AG04450 (cell line): ENCODE measurements at regions not wholly inside any gene's neighbourhood (a gene's known extent, or its start where the extent isn't known, plus 50 kb on each side); places are given as distances from the start of the nearest gene placed in this dataset.

Source experiments
- CTCF ChIA-PET: fragments of 300-600, 350-600 bp; formaldehyde crosslinking; extraction: SDS; loops from one replicate; lab custom pipeline; 2022; ENCODE audit warnings: antibody characterized with exemption, inconsistent platforms; lab: Charles Lee
- POLR2A ChIA-PET: fragments of 350-600 bp; formaldehyde crosslinking; extraction: SDS; loops from one replicate; lab custom pipeline; 2021; ENCODE audit warnings: antibody characterized with exemption, inconsistent platforms; lab: Yijun Ruan, JAX
- DNase-seq: peaks from one replicate; pipeline ENCODE4 v3.0.0-alpha.2; 2011; ENCODE audit warnings: low read depth, low spot score
- H3K27ac ChIP-seq: one replicate; pipeline ENCODE4 v1.5.1; 2012; ENCODE audit warnings: low read depth, low read length, control low read depth
- H3K27me3 ChIP-seq: one replicate; pipeline ENCODE4 v1.6.0; 2012; ENCODE audit warnings: low read length; ENCODE audit not compliant: control insufficient read depth, insufficient read depth
- H3K4me3 ChIP-seq: 2 replicates; pipeline ENCODE4 v1.5.1; 2011; ENCODE audit warnings: mild to moderate bottlenecking, low read depth, low read length, control low read depth
- H3K9me3 ChIP-seq: 2 replicates; pipeline ENCODE4 v1.5.1; 2012; ENCODE audit warnings: low read length; ENCODE audit not compliant: control insufficient read depth, insufficient read depth
- TF ChIP-seq, protein P1 (sequence below): IDR thresholded peaks from 2 replicates; pipeline ENCODE4 v1.5.1; 2011; ENCODE audit warnings: low read depth, low read length, control low read depth, inconsistent platforms

DNA sequence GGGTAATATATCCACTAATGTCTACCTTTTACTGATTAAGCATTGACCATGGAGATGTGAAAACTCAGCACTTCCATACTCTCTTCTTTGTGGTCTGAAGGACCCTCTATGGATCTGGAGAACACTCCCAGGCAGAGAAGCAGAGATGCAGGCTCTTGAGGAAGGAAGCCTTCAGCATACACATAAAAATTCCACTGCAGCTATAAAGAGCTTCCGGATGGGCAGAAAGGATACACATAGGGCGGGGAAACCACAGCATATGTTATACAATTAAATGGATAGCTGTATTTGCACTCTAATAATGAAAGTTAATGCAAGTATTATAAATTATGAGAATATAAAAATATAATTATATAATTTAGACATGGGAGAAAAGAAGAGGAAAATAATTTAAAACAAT is 1258.2 kb upstream of the ALCAM start:
- TF ChIP-seq, protein P1, sequence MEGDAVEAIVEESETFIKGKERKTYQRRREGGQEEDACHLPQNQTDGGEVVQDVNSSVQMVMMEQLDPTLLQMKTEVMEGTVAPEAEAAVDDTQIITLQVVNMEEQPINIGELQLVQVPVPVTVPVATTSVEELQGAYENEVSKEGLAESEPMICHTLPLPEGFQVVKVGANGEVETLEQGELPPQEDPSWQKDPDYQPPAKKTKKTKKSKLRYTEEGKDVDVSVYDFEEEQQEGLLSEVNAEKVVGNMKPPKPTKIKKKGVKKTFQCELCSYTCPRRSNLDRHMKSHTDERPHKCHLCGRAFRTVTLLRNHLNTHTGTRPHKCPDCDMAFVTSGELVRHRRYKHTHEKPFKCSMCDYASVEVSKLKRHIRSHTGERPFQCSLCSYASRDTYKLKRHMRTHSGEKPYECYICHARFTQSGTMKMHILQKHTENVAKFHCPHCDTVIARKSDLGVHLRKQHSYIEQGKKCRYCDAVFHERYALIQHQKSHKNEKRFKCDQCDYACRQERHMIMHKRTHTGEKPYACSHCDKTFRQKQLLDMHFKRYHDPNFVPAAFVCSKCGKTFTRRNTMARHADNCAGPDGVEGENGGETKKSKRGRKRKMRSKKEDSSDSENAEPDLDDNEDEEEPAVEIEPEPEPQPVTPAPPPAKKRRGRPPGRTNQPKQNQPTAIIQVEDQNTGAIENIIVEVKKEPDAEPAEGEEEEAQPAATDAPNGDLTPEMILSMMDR = no peak
- POLR2A ChIA-PET = no interaction called here
- Histone ChIP-seq H3K27ac (no peak overlapping the region), H3K27me3 (no peaks in the 10 kb centered on the region), H3K9me3 (0 out of 2 replicates have a peak, but pooled peaks cover 3% of the 10 kb centered on the region), H3K4me3 (no peak overlapping the region)
- CTCF ChIA-PET = no interaction called here
- no peak for DNase-seq

DNA sequence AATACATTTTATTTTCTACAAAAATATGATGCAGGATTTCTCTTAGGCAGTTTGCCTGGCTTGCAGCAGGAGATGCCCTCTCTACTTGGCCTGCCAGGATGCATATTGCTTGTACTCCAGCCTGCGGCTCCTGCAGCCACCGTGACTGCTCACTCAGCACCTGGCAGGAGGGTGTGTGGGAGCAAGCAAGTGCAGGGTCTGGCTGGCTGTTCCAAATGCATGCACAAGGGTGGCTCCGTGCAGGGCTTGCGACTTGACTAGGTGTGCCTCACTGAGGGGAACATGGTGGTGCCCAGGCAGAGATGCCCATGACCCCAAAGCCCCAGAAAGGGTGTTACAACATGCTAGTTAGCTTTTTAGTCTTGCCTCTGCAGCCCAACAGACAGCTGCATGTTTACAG is 1240.2 kb upstream of the ALCAM start:
- Histone ChIP-seq H3K27me3 (no peaks in the 10 kb centered on the region), H3K4me3 (no peak overlapping the region), H3K9me3 (no peaks in the 10 kb centered on the region; the same call in 1 of the 2 replicates), H3K27ac (no peak overlapping the region)
- DNase-seq = no peak
- ChIA-PET CTCF (no interaction called here), POLR2A (no interaction called here)
- TF ChIP-seq, protein P1 = no peak

DNA sequence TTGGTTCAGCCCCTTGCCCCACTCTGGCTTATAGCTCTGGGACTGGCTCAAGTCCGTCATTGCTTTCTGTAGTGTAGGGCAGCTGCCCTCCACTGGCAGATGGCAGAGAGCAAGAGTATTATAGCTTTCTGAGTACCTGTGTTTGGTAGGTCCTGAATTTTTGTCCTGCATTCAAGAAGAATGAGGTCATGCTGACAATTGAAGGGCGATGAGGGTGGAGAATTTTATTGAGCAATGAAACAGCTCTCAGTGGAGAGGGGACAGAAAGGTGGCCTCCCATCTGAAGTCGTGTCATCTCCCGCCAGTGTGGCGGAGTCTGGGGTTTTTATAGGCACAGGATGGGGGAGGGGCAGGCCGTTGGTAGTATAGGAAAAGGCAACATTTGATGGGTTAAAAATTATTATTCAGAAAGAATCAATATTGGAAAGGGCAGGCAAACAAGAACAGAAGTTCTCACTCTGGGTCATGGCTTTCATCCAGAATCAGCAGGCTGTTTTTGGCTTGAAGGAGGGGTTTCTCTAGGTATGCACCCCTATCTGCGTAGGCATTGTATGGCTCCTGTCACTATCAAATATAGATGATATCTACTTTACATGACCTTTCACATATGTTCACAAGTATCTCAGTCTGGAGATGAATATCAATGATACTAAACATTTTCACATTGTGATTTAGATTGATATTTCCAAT is 1239.7 kb upstream of the ALCAM start:
- H3K27me3 ChIP-seq = no peaks in the 10 kb centered on the region
- TF ChIP-seq, protein P1 = no peak
- H3K27ac ChIP-seq = no peak overlapping the region
- CTCF ChIA-PET = no interaction called here
- POLR2A ChIA-PET = no interaction called here
- H3K9me3 ChIP-seq = no peaks in the 10 kb centered on the region; the same call in 1 of the 2 replicates
- no peak for DNase-seq
- H3K4me3 ChIP-seq = no peak overlapping the region

DNA sequence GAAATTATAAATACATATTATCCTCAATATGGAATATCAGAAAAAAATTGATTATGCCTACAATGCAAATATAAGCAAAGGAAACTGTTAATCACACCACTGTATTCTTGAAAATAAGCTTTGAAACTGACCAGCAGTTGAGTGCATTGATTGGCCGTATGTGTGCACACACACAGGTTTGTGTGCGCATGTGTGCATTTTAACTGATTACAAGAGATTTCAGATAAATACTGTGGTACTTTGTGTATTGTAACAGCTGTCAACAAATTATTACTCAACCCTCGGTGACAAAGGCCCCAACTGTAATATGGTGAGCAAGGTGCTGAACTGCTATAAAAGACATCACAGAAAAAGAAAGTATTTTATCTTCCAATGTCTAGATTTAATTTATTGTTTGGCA is 1238.9 kb upstream of the ALCAM start:
- H3K9me3 ChIP-seq = no peaks in the 10 kb centered on the region; the same call in 1 of the 2 replicates
- H3K27me3 ChIP-seq = no peaks in the 10 kb centered on the region
- no peak overlapping the region for H3K27ac ChIP-seq
- CTCF ChIA-PET = no interaction called here
- no peak for DNase-seq
- POLR2A ChIA-PET = no interaction called here
- TF ChIP-seq, protein P1 = no peak
- H3K4me3 ChIP-seq = no peak overlapping the region

DNA sequence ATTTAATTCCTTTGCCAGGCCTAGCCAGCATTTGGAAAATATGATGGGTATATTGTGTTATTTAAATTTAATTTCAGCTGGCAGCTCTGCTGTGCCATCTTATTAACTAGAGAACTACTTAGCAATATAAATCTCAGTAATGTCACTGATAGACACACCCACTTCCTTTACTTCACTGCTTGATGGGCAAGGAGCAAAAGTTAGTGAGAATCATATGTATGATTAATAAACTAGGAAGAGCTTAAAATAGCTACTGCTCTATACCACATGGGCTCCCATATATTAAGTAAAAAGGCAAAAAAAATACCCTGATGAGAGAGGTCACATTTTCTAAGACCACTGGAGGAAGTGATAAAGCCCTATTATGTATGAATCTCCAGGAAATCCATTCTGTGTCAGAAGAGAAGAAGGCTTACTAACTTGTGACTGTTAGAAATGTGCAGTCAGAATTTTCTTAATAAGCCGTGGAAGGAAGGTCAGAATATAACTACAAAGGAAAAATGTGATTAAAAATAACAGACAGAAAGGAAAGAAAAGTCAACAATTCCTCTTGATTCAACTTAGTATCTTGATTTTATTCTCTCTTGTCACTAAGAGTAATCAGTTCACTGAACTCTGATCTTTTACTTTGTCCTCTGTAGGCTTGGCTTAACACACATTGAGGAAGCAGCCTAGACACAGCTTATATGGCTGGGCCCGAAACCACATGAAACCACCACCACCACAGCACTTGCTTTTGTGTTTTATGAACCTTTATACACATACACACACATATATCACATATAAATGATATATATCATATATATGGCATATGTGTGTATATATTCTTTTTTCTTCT is 1233.9 kb upstream of the ALCAM start:
- Histone ChIP-seq H3K27me3 (no peaks in the 10 kb centered on the region), H3K9me3 (no peaks in the 10 kb centered on the region), H3K27ac (no peak overlapping the region), H3K4me3 (no peak overlapping the region)
- ChIA-PET CTCF (no interaction called here), POLR2A (no interaction called here)
- TF ChIP-seq, protein P1 = no peak
- DNase-seq = no peak
